Mesendoderm (in vitro differentiated cells): ENCODE measurements at regions not wholly inside any gene's neighbourhood (a gene's known extent, or its start where the extent isn't known, plus 50 kb on each side); places are given as distances from the start of the nearest gene placed in this dataset.

Experiments used
- DNase-seq: peaks from one replicate; pipeline ENCODE4 v3.0.0; 2013
- H2AK5ac ChIP-seq: 2 replicates; pipeline ENCODE4 v1.6.1; 2013; ENCODE audit warnings: low read length, inconsistent platforms
- H2BK120ac ChIP-seq: 2 replicates; pipeline ENCODE4 v1.6.1; 2013; ENCODE audit warnings: low read depth, mild to moderate bottlenecking, low read length, moderate library complexity, mixed read lengths
- H2BK15ac ChIP-seq: replicated peaks from 2 replicates; pipeline ENCODE4 v1.6.1; 2013; ENCODE audit warnings: low read depth, mild to moderate bottlenecking, moderate library complexity
- H2BK5ac ChIP-seq: 2 replicates; pipeline ENCODE4 v1.6.1; 2013; ENCODE audit warnings: low read length, inconsistent platforms
- H3K18ac ChIP-seq: 2 replicates; pipeline ENCODE4 v1.6.1; 2013; ENCODE audit warnings: mild to moderate bottlenecking, low read length, mixed read lengths
- H3K23ac ChIP-seq: one replicate; pipeline ENCODE4 v1.6.1; 2013; ENCODE audit warnings: low read length
- H3K27ac ChIP-seq: 2 replicates; pipeline ENCODE4 v1.5.1; 2013; ENCODE audit warnings: low read depth, mild to moderate bottlenecking, inconsistent platforms, low read length, moderate library complexity
- H3K27me3 ChIP-seq: 2 replicates; pipeline ENCODE4 v1.6.1; 2013; ENCODE audit warnings: low read length, control low read depth, mild to moderate bottlenecking, inconsistent platforms; ENCODE audit not compliant: insufficient read depth, poor library complexity
- H3K36me3 ChIP-seq: 2 replicates; pipeline ENCODE4 v1.6.1; 2013; ENCODE audit warnings: low read length, inconsistent platforms; ENCODE audit not compliant: control insufficient read depth, insufficient read depth
- H3K4ac ChIP-seq: one replicate; pipeline ENCODE4 v1.6.1; 2013; ENCODE audit warnings: low read depth, mild to moderate bottlenecking, low read length, moderate library complexity
- H3K4me1 ChIP-seq: 2 replicates; pipeline ENCODE4 v1.6.1; 2013; ENCODE audit warnings: low read depth, low read length, inconsistent platforms; ENCODE audit not compliant: control insufficient read depth
- H3K4me2 ChIP-seq: 2 replicates; pipeline ENCODE4 v1.6.1; 2013; ENCODE audit warnings: low read length
- H3K4me3 ChIP-seq: 2 replicates; pipeline ENCODE4 v1.5.1; 2013; ENCODE audit warnings: mild to moderate bottlenecking, low read length
- H3K56ac ChIP-seq: one replicate; pipeline ENCODE4 v1.6.1; 2013; ENCODE audit warnings: low read length
- H3K79me1 ChIP-seq: 2 replicates; pipeline ENCODE4 v1.6.1; 2013; ENCODE audit warnings: low read length, inconsistent platforms
- H3K79me2 ChIP-seq: 2 replicates; pipeline ENCODE4 v1.6.1; 2013; ENCODE audit warnings: mild to moderate bottlenecking, low read length; ENCODE audit not compliant: control insufficient read depth, insufficient read depth
- H3K9ac ChIP-seq: 2 replicates; pipeline ENCODE4 v1.6.1; 2013; ENCODE audit warnings: low read length, inconsistent platforms
- H4K5ac ChIP-seq: one replicate; pipeline ENCODE4 v1.6.1; 2013; ENCODE audit warnings: low read length
- H4K8ac ChIP-seq: one replicate; pipeline ENCODE4 v1.6.1; 2013; ENCODE audit warnings: low read depth, mild to moderate bottlenecking, control low read depth, low read length, moderate library complexity
- WGBS: extraction: QIAGEN DNeasy Blood & Tissue Kit; methylation state at CpG from one replicate; pipeline ENCODE4 v1.1.7; 2013; ENCODE audit warnings: low lambda C conversion rate, missing lambda C conversion rate; ENCODE audit not compliant: insufficient coverage; ENCODE audit errors: extremely low coverage; 5-methylcytosine and 5-hydroxymethylcytosine counted together

DNA sequence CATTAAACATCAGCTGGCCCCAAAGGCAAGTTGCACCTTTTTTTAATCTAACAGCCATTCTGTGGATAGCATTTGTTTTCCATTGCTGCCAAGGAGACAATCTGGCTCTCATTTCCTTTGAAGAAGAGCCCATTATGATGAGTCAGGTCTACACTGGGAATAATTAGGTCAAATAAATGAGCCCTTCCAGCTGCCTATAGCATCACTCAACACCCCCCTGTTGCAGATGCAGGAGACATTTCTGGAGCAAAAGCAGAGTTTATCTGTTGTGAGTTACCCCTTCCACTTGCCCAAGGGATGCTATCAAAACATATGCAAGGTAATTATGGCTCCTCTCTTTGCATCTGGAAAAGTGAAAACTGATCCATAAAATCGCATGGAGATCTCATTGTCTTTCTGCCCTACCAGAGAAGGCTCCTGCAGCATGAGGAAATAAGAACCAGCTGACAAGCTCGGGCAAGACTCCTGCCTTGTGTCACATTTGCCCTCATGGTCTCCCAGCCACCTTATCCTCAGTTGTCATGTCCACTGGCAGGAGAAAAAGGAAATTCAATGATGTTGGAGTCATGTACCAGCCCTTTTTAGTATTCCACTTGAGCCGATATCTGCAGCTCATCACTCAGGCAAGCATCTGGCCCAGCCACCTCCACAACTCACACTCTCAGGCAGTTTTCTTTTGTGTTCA is 135.9 kb downstream of the SLC30A10 start:
- no peak overlapping the region for H2AK5ac ChIP-seq
- H3K4me1 ChIP-seq: no peaks in the 10 kb centered on the region
- H3K9ac ChIP-seq: no peak overlapping the region
- no peak overlapping the region for H2BK15ac ChIP-seq
- DNase-seq: no peak
- H3K4ac ChIP-seq: no peak overlapping the region
- H3K4me3 ChIP-seq: no peak overlapping the region
- H2BK120ac ChIP-seq: no peak overlapping the region
- H4K5ac ChIP-seq: no peak overlapping the region
- H2BK5ac ChIP-seq: no peak overlapping the region
- H3K4me2 ChIP-seq: no peak overlapping the region
- no peaks in the 10 kb centered on the region for H3K36me3 ChIP-seq
- no peaks in the 10 kb centered on the region for H3K79me2 ChIP-seq
- no CpG with 5 or more reads among the region's 3 CpGs for WGBS
- H3K56ac ChIP-seq: no peak overlapping the region
- H3K27me3 ChIP-seq: no peaks in the 10 kb centered on the region
- no peak overlapping the region for H3K18ac ChIP-seq
- no peak overlapping the region for H4K8ac ChIP-seq
- no peaks in the 10 kb centered on the region for H3K79me1 ChIP-seq
- no peak overlapping the region for H3K23ac ChIP-seq
- no peak overlapping the region for H3K27ac ChIP-seq

DNA sequence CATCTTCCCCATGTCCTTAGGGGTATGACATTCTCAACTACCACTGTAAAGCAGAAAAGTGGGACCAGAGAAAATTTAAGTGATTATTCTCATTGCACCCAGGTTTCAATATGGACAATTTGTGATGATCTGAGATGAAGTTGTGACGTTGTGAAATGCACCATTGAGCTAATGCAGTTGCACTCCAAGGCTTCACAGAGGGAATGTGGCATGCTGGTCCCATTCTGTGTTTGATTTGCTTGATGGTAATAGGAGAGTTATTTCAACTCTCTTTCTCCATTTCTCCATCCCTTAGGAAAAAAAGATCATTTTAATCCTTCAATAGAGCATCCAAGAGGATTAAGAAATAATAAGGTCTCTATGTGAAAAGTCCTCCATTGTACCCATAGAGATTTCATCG is 136.6 kb downstream of the SLC30A10 start:
- H3K27ac ChIP-seq: no peak overlapping the region

DNA sequence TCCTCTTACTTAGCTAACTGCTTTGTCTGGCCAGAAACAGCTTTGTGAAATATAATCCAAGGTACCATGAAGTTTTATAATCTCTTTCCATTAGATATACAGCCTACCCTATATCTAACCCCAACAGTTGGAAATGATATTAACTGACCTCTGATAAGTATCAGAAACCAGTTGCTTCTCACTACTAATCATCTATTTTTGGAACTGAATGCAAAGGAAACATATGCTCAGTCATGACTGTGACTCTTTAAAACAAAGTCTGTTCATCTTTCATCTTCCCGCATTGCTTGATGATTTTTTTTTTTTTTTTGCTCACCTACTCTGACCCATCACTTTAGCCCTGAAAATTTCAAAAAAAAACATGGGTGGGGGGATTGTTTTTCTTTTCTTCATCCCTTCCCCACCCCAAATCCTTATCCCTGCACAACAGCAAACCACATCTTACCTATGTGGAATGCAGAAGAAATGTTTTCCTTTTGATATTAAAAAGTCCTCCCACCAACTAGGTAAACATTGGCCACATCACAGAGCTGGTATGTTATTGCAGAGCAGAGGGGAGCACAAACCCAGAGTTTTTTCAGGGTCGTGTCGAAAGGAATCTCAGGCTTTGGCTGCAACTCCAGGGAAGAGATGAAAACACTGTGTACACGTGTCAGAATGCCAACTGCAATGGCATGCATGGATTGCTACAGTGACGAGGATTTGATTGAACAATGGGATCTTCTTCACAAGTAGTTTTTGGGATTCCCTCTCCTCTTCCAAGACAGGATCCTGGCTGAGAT is 137.3 kb downstream of the SLC30A10 start:
- no peaks in the 10 kb centered on the region for H3K79me1 ChIP-seq

More for the DNA sequence above, 136.6 kb downstream of the SLC30A10 start:
- Histone ChIP-seq H2BK5ac (no peak overlapping the region), H4K5ac (no peak overlapping the region), H3K4me3 (no peak overlapping the region), H2BK120ac (no peak overlapping the region), H3K4ac (no peak overlapping the region), H3K9ac (no peak overlapping the region), H3K36me3 (no peaks in the 10 kb centered on the region), H4K8ac (no peak overlapping the region), H2BK15ac (no peak overlapping the region), H3K4me2 (no peak overlapping the region), H3K79me2 (no peaks in the 10 kb centered on the region), H3K56ac (no peak overlapping the region), H3K27me3 (no peaks in the 10 kb centered on the region), H3K23ac (no peak overlapping the region), H3K4me1 (no peaks in the 10 kb centered on the region), H2AK5ac (no peak overlapping the region), H3K79me1 (no peaks in the 10 kb centered on the region), H3K18ac (no peak overlapping the region)
- WGBS: no CpG with 5 or more reads among the region's 2 CpGs
- DNase-seq: no peak

DNA sequence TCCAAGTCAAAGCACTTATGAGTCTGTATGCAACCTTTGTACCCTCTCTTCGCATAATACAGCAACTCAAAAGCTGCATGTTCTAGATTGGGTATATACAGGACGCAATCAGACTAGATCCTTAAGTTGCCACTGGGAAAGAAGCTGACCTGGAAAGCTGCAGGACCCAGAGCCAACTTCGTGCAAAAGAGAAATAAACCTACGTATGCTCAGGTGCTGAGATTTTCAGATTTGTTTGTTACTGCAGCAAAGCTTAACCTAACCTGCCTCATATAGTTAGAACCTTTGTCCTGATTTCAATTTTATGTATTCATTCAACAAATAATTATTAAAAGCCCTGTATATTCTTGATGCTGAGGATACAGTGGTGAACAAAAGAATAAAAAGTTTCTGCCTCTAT is 139.7 kb downstream of the SLC30A10 start:
- Histone ChIP-seq H2BK120ac (no peak overlapping the region), H4K8ac (no peak overlapping the region), H3K36me3 (no peaks in the 10 kb centered on the region), H3K4me2 (no peak overlapping the region), H3K23ac (no peak overlapping the region), H3K27me3 (no peaks in the 10 kb centered on the region), H3K56ac (no peak overlapping the region), H3K4me1 (no peaks in the 10 kb centered on the region), H3K18ac (no peak overlapping the region), H3K27ac (no peak overlapping the region), H3K4ac (no peak overlapping the region), H4K5ac (no peak overlapping the region), H3K79me1 (no peaks in the 10 kb centered on the region), H2BK5ac (no peak overlapping the region), H2AK5ac (no peak overlapping the region), H3K79me2 (no peaks in the 10 kb centered on the region), H2BK15ac (no peak overlapping the region), H3K9ac (no peak overlapping the region), H3K4me3 (no peak overlapping the region)
- DNase-seq: no peak
- no CpG with 5 or more reads among the region's 4 CpGs for WGBS

More for the DNA sequence above, 137.3 kb downstream of the SLC30A10 start:
- DNase-seq: no peak
- H3K36me3 ChIP-seq: no peaks in the 10 kb centered on the region
- H3K4me2 ChIP-seq: no peak overlapping the region
- H2BK5ac ChIP-seq: no peak overlapping the region
- no peak overlapping the region for H3K18ac ChIP-seq
- H2AK5ac ChIP-seq: no peak overlapping the region
- H3K9ac ChIP-seq: no peak overlapping the region
- H3K56ac ChIP-seq: no peak overlapping the region
- H2BK120ac ChIP-seq: no peak overlapping the region
- H3K4me1 ChIP-seq: no peaks in the 10 kb centered on the region
- H3K4me3 ChIP-seq: no peak overlapping the region
- H3K4ac ChIP-seq: no peak overlapping the region
- H4K8ac ChIP-seq: no peak overlapping the region
- no peak overlapping the region for H3K23ac ChIP-seq
- no peaks in the 10 kb centered on the region for H3K27me3 ChIP-seq
- H3K79me2 ChIP-seq: no peaks in the 10 kb centered on the region
- WGBS: no CpG with 5 or more reads among the region's 5 CpGs
- no peak overlapping the region for H3K27ac ChIP-seq
- no peak overlapping the region for H2BK15ac ChIP-seq
- H4K5ac ChIP-seq: no peak overlapping the region

DNA sequence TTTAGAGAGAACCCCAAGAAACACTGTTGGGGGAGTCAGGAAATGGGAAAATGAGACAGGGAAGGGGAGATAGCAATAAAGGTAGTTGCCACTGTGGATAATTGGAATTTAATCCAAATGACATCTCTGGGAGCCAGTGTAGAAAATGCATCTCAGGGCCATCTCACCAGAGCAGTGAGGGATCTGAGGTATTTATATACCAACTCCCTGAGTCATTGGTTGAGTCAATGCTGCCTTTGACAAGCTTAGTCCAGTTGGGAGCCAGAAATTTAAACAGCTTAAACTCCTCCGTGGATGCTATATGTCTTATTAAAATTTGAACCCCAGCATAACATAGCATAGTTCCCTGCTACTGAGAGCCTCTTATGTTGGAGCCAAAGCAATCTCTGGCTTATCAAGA is 140.3 kb downstream of the SLC30A10 start:
- no peak overlapping the region for H3K27ac ChIP-seq
- H2BK15ac ChIP-seq: no peak overlapping the region
- no peak for DNase-seq
- H4K8ac ChIP-seq: no peak overlapping the region
- no peak overlapping the region for H3K4me3 ChIP-seq
- no peak overlapping the region for H2AK5ac ChIP-seq
- WGBS: no CpG with 5 or more reads among the region's 1 CpG
- H3K18ac ChIP-seq: no peak overlapping the region
- no peak overlapping the region for H2BK5ac ChIP-seq
- H3K4me1 ChIP-seq: no peaks in the 10 kb centered on the region
- no peak overlapping the region for H3K4me2 ChIP-seq
- H3K27me3 ChIP-seq: no peaks in the 10 kb centered on the region
- no peak overlapping the region for H3K56ac ChIP-seq
- no peaks in the 10 kb centered on the region for H3K36me3 ChIP-seq
- H2BK120ac ChIP-seq: no peak overlapping the region
- no peak overlapping the region for H3K9ac ChIP-seq
- no peak overlapping the region for H3K4ac ChIP-seq
- H3K23ac ChIP-seq: no peak overlapping the region
- H4K5ac ChIP-seq: no peak overlapping the region
- H3K79me1 ChIP-seq: no peaks in the 10 kb centered on the region
- H3K79me2 ChIP-seq: no peaks in the 10 kb centered on the region
